Hepatocyte (in vitro differentiated cells): ENCODE measurements at regions not wholly inside any gene's neighbourhood (a gene's known extent, or its start where the extent isn't known, plus 50 kb on each side); places are given as distances from the start of the nearest gene placed in this dataset.

Experiments
- DNase-seq: peaks from one replicate; pipeline ENCODE4 v3.0.0-alpha.2; 2016; ENCODE audit warnings: low spot score
- H2AFZ ChIP-seq: fragments of 200-600 bp; sonication (generic); 2 replicates; pipeline ENCODE4 v1.6.0; 2016; ENCODE audit warnings: antibody characterized with exemption, mild to moderate bottlenecking
- H3K27ac ChIP-seq: fragments of 200-600 bp; sonication (generic); 2 replicates; pipeline ENCODE4 v1.5.1; 2016; ENCODE audit warnings: mild to moderate bottlenecking
- H3K27me3 ChIP-seq: fragments of 200-600 bp; sonication (generic); 2 replicates; pipeline ENCODE4 v1.6.1; 2016
- H3K36me3 ChIP-seq: fragments of 200-600 bp; sonication (generic); replicated peaks from 2 replicates; pipeline ENCODE4 v1.5.1; 2016; ENCODE audit warnings: low read depth; ENCODE audit not compliant: insufficient read depth
- H3K4me1 ChIP-seq: fragments of 200-600 bp; sonication (generic); 2 replicates; pipeline ENCODE4 v1.5.1; 2016; ENCODE audit warnings: mild to moderate bottlenecking, moderate library complexity; ENCODE audit not compliant: insufficient read depth
- H3K4me2 ChIP-seq: fragments of 200-600 bp; sonication (generic); 2 replicates; pipeline ENCODE4 v1.6.0; 2016
- H3K4me3 ChIP-seq: fragments of 200-600 bp; sonication (generic); 2 replicates; pipeline ENCODE4 v1.5.1; 2016; ENCODE audit warnings: mild to moderate bottlenecking
- H3K79me2 ChIP-seq: fragments of 200-600 bp; sonication (generic); 2 replicates; pipeline ENCODE4 v1.6.0; 2017; ENCODE audit warnings: mild to moderate bottlenecking
- H3K9me2 ChIP-seq: fragments of 200-600 bp; sonication (generic); replicated peaks from 2 replicates; pipeline ENCODE4 v1.6.0; 2017; ENCODE audit warnings: mild to moderate bottlenecking; ENCODE audit not compliant: insufficient read depth
- H3K9me3 ChIP-seq: fragments of 200-600 bp; sonication (generic); 2 replicates; pipeline ENCODE4 v1.5.1; 2016; ENCODE audit warnings: low read depth, mild to moderate bottlenecking
- H4K20me1 ChIP-seq: fragments of 200-600 bp; sonication (generic); 2 replicates; pipeline ENCODE4 v1.6.0; 2016; ENCODE audit warnings: mild to moderate bottlenecking; ENCODE audit not compliant: insufficient read depth, poor library complexity, severe bottlenecking
- EZH2 ChIP-seq: fragments of 200-600 bp; sonication (generic); IDR thresholded peaks from 2 replicates; pipeline ENCODE4 v1.6.1; 2016; ENCODE audit warnings: antibody characterized with exemption, mild to moderate bottlenecking, borderline replicate concordance
- EZH2phosphoT487 ChIP-seq: fragments of 200-600 bp; sonication (generic); IDR thresholded peaks from one replicate; pipeline ENCODE4 v1.6.1; 2018; ENCODE audit warnings: antibody characterized with exemption, mild to moderate bottlenecking, low read depth, moderate library complexity; ENCODE audit not compliant: unreplicated experiment, severe bottlenecking
- WGBS: methylation state at CpG from one replicate; pipeline ENCODE4 v1.1.6; 2016; ENCODE audit warnings: low lambda C conversion rate; ENCODE audit errors: missing lambda C conversion rate; 5-methylcytosine and 5-hydroxymethylcytosine counted together
- TF ChIP-seq, protein P1 (sequence below): fragments of 200-600 bp; sonication (generic); IDR thresholded peaks from 2 replicates; pipeline ENCODE4 v1.5.1; 2016; ENCODE audit warnings: antibody characterized with exemption, mild to moderate bottlenecking; ENCODE audit not compliant: poor library complexity

DNA sequence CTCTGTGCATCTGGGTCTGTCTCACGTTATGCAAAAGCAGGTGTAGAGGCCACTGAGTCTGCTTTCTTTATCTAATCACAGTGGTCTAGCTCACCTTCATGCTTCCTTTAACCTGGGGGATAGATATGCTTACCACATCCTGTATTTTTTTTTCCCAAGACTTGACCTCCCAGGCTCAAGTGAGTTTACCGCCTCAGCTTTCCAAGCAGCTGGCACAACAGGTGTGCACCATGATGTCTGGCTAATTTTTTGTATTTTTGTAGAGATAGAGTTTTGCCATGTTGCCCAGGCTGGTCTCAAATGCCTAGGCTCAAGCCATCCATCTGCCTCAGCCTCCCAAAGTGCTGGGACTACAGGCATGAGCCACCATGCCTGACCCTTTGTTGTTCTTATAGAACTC, 236.0 kb downstream of the ATP23 start:
- no peak for DNase-seq
- Histone ChIP-seq H4K20me1 (no peaks in the 10 kb centered on the region), H3K4me3 (no peak overlapping the region), H3K4me1 (no peaks in the 10 kb centered on the region), H3K9me2 (no peaks in the 10 kb centered on the region), H3K36me3 (no peaks in the 10 kb centered on the region), H3K4me2 (no peak overlapping the region), H3K9me3 (no peaks in the 10 kb centered on the region), H3K79me2 (no peaks in the 10 kb centered on the region), H3K27ac (no peak overlapping the region), H2AFZ (no peak overlapping the region), H3K27me3 (no peaks in the 10 kb centered on the region)
- 95% methylated on average over 2 of the region's 2 CpGs for WGBS
- TF ChIP-seq, protein P1, sequence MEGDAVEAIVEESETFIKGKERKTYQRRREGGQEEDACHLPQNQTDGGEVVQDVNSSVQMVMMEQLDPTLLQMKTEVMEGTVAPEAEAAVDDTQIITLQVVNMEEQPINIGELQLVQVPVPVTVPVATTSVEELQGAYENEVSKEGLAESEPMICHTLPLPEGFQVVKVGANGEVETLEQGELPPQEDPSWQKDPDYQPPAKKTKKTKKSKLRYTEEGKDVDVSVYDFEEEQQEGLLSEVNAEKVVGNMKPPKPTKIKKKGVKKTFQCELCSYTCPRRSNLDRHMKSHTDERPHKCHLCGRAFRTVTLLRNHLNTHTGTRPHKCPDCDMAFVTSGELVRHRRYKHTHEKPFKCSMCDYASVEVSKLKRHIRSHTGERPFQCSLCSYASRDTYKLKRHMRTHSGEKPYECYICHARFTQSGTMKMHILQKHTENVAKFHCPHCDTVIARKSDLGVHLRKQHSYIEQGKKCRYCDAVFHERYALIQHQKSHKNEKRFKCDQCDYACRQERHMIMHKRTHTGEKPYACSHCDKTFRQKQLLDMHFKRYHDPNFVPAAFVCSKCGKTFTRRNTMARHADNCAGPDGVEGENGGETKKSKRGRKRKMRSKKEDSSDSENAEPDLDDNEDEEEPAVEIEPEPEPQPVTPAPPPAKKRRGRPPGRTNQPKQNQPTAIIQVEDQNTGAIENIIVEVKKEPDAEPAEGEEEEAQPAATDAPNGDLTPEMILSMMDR, result no peak
- no peak for TF ChIP-seq EZH2
- no peak for TF ChIP-seq EZH2phosphoT487

GRCh38 chr12:58184212-58184611, 242.8 kb downstream of the ATP23 start:
- H3K36me3 ChIP-seq, result no peaks in the 10 kb centered on the region
- H2AFZ ChIP-seq, result no peak overlapping the region

GRCh38 chr12:58186401-58186800, 245.0 kb downstream of the ATP23 start:
- no peaks in the 10 kb centered on the region for H3K27me3 ChIP-seq

More at GRCh38 chr12:58184212-58184611, 242.8 kb downstream of the ATP23 start:
- Histone ChIP-seq H3K9me2 (no peaks in the 10 kb centered on the region), H3K79me2 (no peaks in the 10 kb centered on the region), H3K4me3 (no peak overlapping the region), H3K4me2 (no peak overlapping the region), H3K4me1 (no peaks in the 10 kb centered on the region), H3K27me3 (no peaks in the 10 kb centered on the region), H4K20me1 (no peaks in the 10 kb centered on the region), H3K27ac (no peak overlapping the region), H3K9me3 (no peaks in the 10 kb centered on the region)
- DNase-seq, result no peak
- TF ChIP-seq EZH2 (no peak), EZH2phosphoT487 (no peak)
- TF ChIP-seq, protein P1, result no peak

More at GRCh38 chr12:58186401-58186800, 245.0 kb downstream of the ATP23 start:
- Histone ChIP-seq H2AFZ (no peak overlapping the region), H3K4me2 (no peak overlapping the region), H4K20me1 (no peaks in the 10 kb centered on the region), H3K36me3 (no peaks in the 10 kb centered on the region), H3K4me3 (no peak overlapping the region), H3K9me2 (no peaks in the 10 kb centered on the region), H3K4me1 (no peaks in the 10 kb centered on the region), H3K27ac (no peak overlapping the region), H3K79me2 (no peaks in the 10 kb centered on the region), H3K9me3 (no peaks in the 10 kb centered on the region)
- 90% methylated on average over 4 of the region's 4 CpGs for WGBS
- TF ChIP-seq EZH2, result no peak
- TF ChIP-seq EZH2phosphoT487, result no peak
- TF ChIP-seq, protein P1, result no peak
- DNase-seq, result no peak
